ENCODE measurements at regions not wholly inside any gene's neighbourhood (a gene's known extent, or its start where the extent isn't known, plus 50 kb on each side); places are given as distances from the start of the nearest gene placed in this dataset.

DNA sequence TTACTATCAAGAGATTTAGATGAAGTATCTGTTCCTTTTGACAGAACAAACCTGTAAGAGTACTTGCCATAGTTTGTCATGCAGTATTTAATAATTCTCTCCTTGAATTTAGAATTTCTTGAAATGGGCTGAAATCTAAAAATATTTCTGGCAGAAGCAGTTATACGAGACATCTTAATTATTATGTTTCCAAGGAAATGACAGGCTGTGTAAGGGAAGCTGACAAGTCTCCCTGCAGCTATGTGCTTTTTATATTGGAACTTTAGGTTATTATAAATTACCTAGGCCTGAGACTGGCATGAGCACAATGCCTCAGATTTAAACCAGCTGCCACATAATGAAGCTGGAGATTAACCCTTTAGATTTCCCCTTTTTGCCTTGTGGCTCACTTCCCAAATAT is 365.0 kb upstream of the EPHA6 start:
- Histone ChIP-seq H3K27ac (ENCODE audit: low read length) (no peak overlapping the region), H3K4me3 (ENCODE audit: low read depth in 2 of 2, low read length in 2 of 2) (no peak overlapping the region), H3K4me1 (ENCODE audit: control insufficient read depth, insufficient read depth, low read length) (no peaks in the 10 kb centered on the region), H3K36me3 (ENCODE audit: control insufficient read depth, insufficient read depth, low read length) (no peaks in the 10 kb centered on the region), H3K27me3 (ENCODE audit: control insufficient read depth, insufficient read depth, low read length) (no peaks in the 10 kb centered on the region), H3K9me3 (ENCODE audit: control insufficient read depth, insufficient read depth, low read depth, low read length) (no peaks in the 10 kb centered on the region)
- no peak for TF ChIP-seq SIN3A (IDR thresholded peaks at IDR 0.05; ENCODE audit: borderline replicate concordance, insufficient read depth, low read depth, low read length)
- TF ChIP-seq, protein P1, sequence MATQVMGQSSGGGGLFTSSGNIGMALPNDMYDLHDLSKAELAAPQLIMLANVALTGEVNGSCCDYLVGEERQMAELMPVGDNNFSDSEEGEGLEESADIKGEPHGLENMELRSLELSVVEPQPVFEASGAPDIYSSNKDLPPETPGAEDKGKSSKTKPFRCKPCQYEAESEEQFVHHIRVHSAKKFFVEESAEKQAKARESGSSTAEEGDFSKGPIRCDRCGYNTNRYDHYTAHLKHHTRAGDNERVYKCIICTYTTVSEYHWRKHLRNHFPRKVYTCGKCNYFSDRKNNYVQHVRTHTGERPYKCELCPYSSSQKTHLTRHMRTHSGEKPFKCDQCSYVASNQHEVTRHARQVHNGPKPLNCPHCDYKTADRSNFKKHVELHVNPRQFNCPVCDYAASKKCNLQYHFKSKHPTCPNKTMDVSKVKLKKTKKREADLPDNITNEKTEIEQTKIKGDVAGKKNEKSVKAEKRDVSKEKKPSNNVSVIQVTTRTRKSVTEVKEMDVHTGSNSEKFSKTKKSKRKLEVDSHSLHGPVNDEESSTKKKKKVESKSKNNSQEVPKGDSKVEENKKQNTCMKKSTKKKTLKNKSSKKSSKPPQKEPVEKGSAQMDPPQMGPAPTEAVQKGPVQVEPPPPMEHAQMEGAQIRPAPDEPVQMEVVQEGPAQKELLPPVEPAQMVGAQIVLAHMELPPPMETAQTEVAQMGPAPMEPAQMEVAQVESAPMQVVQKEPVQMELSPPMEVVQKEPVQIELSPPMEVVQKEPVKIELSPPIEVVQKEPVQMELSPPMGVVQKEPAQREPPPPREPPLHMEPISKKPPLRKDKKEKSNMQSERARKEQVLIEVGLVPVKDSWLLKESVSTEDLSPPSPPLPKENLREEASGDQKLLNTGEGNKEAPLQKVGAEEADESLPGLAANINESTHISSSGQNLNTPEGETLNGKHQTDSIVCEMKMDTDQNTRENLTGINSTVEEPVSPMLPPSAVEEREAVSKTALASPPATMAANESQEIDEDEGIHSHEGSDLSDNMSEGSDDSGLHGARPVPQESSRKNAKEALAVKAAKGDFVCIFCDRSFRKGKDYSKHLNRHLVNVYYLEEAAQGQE (IDR thresholded peaks at IDR 0.05; ENCODE audit: insufficient read depth in 1 of 2, low read depth in 2 of 2, low read length in 1 of 2), result no peak
- no peak for TF ChIP-seq POLR2AphosphoS5 (IDR thresholded peaks at IDR 0.05; ENCODE audit: low read depth, low read length)
- no peak for TF ChIP-seq TCF7L2 (IDR thresholded peaks at IDR 0.05; ENCODE audit: low read depth, low read length)
- TF ChIP-seq, protein P2, sequence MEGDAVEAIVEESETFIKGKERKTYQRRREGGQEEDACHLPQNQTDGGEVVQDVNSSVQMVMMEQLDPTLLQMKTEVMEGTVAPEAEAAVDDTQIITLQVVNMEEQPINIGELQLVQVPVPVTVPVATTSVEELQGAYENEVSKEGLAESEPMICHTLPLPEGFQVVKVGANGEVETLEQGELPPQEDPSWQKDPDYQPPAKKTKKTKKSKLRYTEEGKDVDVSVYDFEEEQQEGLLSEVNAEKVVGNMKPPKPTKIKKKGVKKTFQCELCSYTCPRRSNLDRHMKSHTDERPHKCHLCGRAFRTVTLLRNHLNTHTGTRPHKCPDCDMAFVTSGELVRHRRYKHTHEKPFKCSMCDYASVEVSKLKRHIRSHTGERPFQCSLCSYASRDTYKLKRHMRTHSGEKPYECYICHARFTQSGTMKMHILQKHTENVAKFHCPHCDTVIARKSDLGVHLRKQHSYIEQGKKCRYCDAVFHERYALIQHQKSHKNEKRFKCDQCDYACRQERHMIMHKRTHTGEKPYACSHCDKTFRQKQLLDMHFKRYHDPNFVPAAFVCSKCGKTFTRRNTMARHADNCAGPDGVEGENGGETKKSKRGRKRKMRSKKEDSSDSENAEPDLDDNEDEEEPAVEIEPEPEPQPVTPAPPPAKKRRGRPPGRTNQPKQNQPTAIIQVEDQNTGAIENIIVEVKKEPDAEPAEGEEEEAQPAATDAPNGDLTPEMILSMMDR (IDR thresholded peaks at IDR 0.05), result no peak
- BruUV-seq (replicated peaks), result no TSS peak
- DNase-seq (ENCODE audit: low read depth, low spot score) (no peak), ATAC-seq (no peak)
- CTCF ChIA-PET, result no interaction called here
- intact Hi-C loops (cut with micrococcal nuclease; ENCODE audit: unreplicated experiment), result no loop called here
- POLR2A ChIA-PET, result no interaction called here
- in situ Hi-C loops (cut with HindIII; ENCODE audit: low pct_unique_long_range_greater_than_20kb, low sequenced_read_pairs), result no loop called here

DNA sequence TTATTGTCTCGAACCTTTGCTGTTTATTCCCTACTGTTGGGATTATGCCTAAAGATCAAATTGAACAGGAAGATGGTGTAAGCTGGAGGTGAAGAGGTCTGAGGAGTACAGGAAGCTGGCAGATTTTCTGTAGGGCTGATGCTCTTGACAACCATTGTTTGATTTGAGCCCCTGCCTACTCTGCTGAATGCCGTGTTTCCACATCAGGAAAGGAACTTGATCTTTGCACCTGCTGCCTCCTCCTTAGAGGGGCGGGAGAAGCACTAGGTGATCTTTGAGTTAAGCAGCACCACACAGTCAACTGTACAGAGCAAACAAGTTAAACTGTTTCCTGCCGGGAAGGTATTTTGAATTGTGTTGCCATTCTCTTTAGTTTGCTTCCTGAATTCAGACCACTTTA is 364.6 kb upstream of the EPHA6 start:
- in situ Hi-C loops (cut with HindIII; ENCODE audit: low pct_unique_long_range_greater_than_20kb, low sequenced_read_pairs), result no loop called here
- TF ChIP-seq TCF7L2 (IDR thresholded peaks at IDR 0.05; ENCODE audit: low read depth, low read length), result no peak
- TF ChIP-seq, protein P2 (IDR thresholded peaks at IDR 0.05), result no peak
- no peak for TF ChIP-seq POLR2AphosphoS5 (IDR thresholded peaks at IDR 0.05; ENCODE audit: low read depth, low read length)
- H3K9me3 ChIP-seq (ENCODE audit: control insufficient read depth, insufficient read depth, low read depth, low read length), result no peaks in the 10 kb centered on the region
- no peak overlapping the region for H3K4me3 ChIP-seq (ENCODE audit: low read depth in 2 of 2, low read length in 2 of 2)
- ChIA-PET CTCF (no interaction called here), POLR2A (no interaction called here)
- DNase-seq (ENCODE audit: low read depth, low spot score) (no peak), ATAC-seq (no peak)
- H3K4me1 ChIP-seq (ENCODE audit: control insufficient read depth, insufficient read depth, low read length), result no peaks in the 10 kb centered on the region
- no peaks in the 10 kb centered on the region for H3K27me3 ChIP-seq (ENCODE audit: control insufficient read depth, insufficient read depth, low read length)
- H3K36me3 ChIP-seq (ENCODE audit: control insufficient read depth, insufficient read depth, low read length), result no peaks in the 10 kb centered on the region
- no peak overlapping the region for H3K27ac ChIP-seq (ENCODE audit: low read length)
- no TSS peak for BruUV-seq (replicated peaks)
- intact Hi-C loops (cut with micrococcal nuclease; ENCODE audit: unreplicated experiment), result no loop called here

DNA sequence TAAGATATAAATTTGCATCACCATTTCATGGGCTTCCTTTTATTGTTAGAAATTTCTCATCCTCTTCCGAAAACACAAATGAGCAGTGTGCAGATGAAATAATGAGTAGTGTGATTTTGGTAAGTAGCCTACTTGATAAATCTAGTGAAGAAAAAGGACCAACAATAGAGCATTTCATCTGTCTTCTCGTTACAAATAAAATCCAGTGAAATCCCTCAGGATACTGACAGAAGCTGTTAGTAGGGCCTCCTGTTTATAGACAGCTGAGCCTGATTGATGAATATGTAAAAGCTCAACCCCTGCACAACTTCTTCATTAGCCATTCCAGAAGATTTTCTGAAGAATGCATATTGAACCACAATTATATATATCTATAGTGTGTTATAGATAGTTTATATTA is 363.7 kb upstream of the EPHA6 start:
- intact Hi-C loops (cut with micrococcal nuclease; ENCODE audit: unreplicated experiment) (no loop called here), in situ Hi-C loops (cut with HindIII; ENCODE audit: low pct_unique_long_range_greater_than_20kb, low sequenced_read_pairs) (no loop called here)
- no peak for DNase-seq (ENCODE audit: low read depth, low spot score)
- ChIA-PET POLR2A (no interaction called here), CTCF (no interaction called here)
- H3K27me3 ChIP-seq (ENCODE audit: control insufficient read depth, insufficient read depth, low read length), result no peaks in the 10 kb centered on the region
- no peaks in the 10 kb centered on the region for H3K4me1 ChIP-seq (ENCODE audit: control insufficient read depth, insufficient read depth, low read length)
- H3K27ac ChIP-seq (ENCODE audit: low read length), result no peak overlapping the region
- TF ChIP-seq SIN3A (IDR thresholded peaks at IDR 0.05; ENCODE audit: borderline replicate concordance, insufficient read depth, low read depth, low read length) (no peak), TCF7L2 (IDR thresholded peaks at IDR 0.05; ENCODE audit: low read depth, low read length) (no peak), POLR2AphosphoS5 (IDR thresholded peaks at IDR 0.05; ENCODE audit: low read depth, low read length) (no peak)
- TF ChIP-seq, protein P2 (IDR thresholded peaks at IDR 0.05), result no peak
- TF ChIP-seq, protein P1 (IDR thresholded peaks at IDR 0.05; ENCODE audit: insufficient read depth in 1 of 2, low read depth in 2 of 2, low read length in 1 of 2), result no peak
- no peak for ATAC-seq
- H3K36me3 ChIP-seq (ENCODE audit: control insufficient read depth, insufficient read depth, low read length), result no peaks in the 10 kb centered on the region
- BruUV-seq (replicated peaks), result no TSS peak
- H3K9me3 ChIP-seq (ENCODE audit: control insufficient read depth, insufficient read depth, low read depth, low read length), result no peaks in the 10 kb centered on the region
- H3K4me3 ChIP-seq (ENCODE audit: low read depth in 2 of 2, low read length in 2 of 2), result no peak overlapping the region
